Dermis microvascular lymphatic vessel endothelial cell (primary cell): ENCODE measurements at regions not wholly inside any gene's neighbourhood (a gene's known extent, or its start where the extent isn't known, plus 50 kb on each side); places are given as distances from the start of the nearest gene placed in this dataset.
"Not testable (repeated sequence)": the region's sequence is repeated elsewhere in the genome, so short reads cannot be mapped to it uniquely, and the experiment has no call there.

Source experiments
- DNase-seq, 2 donors: peaks; one replicate each; pipeline versions ENCODE4 v3.0.0 to v3.0.0-alpha.2; 2010; ENCODE audit warnings: low read depth in 2 of 2

DNA sequence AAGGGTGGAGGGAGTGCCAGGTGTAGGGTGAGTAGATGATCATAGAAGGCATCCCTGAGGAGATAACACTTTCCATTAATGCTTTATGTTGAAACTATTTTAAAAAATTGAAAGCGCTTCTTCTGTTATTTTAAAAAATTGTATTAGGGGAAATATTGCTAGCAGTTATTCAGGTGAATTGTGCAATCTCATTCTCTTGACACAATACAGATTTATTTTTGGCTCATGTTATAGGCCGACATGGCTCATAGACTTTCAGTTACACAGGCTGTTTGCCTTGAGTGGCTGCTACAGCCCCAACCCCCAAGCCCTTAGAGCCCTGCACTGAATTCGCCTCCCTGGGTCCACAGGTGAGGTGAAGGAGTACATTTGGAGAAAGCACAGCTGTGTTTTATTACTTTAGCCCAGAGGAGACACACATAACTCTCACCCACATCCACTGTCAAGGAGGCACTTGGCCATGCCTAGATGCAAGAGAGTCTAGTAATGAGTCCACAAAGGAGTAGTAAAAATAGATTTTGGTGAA lies 228.2 kb downstream of the RFPL4B start:
- DNase-seq = no peak

DNA sequence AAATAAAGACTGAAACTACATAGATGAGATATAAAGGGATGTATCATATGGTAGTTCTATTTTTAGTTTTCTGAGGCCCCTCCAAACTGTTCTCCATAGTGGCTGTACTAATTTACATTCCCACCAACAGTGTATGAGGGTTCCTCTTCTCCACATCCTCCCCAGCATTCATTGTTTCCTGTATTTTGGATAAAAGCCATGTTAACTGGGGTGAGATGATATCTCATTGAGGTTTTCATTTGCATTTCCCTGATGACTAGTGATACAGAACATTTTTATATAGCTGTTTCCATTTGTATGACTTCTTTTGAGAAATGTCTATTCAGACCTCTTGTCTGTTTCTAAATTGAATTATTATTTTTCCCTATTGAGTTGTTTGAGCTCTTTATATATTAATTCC lies 229.3 kb downstream of the RFPL4B start:
- DNase-seq = no peak

DNA sequence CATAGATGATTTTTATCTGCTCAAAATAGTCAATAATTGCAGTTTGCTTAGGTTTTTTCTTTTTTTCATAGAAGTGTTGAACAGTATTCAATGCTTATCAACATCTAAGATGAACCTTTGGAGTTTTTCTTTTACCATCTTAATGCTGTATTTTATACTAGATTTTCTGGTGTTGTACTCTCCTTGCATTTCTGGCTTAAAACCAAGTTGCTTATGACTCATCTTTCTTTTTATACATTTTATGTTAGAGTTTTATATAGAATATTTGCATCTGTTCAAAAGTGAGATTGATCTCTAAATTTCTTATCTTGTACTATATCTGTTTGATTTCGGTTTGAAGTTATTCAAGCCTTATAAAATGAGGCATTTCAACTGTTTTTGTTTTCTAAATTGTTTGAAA lies 232.5 kb downstream of the RFPL4B start:
- DNase-seq = no peak

DNA sequence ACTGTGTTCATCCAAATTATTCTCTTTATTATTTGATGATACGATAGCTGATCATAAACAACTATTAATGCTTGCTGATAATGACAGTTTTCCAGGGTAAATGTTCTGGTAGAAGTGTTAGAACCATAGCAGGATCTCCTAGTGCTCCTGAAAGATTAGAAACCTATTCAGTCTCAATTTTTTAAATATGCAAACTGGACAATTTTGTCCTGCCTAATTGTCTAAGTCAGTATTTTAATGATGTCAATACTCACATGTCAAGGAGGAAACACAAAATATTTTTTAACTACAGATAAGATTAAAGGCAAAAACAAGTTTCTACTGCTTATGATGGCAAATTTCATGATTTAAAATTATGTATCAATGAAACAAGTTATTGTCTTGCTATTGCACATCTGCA lies 233.9 kb downstream of the RFPL4B start:
- DNase-seq = no peak

DNA sequence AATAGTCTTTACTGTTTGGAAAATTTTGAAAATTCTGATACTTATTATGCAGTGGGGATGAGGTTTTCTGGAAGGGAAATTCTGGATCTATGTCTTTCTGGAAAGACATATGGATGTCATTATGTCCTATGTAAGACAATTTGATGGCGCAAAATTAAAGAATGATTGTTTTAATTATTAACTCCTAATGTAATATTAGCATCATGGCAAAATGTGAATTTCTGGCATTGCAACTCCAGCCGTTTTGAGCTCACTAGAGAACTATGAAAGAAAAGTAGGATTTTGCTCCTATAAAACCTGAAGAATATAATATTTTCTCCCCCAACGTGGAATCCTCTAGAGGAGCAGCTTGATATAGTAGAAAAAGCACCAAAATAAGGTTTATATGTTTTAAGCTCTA lies 243.2 kb downstream of the RFPL4B start:
- no peak for DNase-seq

DNA sequence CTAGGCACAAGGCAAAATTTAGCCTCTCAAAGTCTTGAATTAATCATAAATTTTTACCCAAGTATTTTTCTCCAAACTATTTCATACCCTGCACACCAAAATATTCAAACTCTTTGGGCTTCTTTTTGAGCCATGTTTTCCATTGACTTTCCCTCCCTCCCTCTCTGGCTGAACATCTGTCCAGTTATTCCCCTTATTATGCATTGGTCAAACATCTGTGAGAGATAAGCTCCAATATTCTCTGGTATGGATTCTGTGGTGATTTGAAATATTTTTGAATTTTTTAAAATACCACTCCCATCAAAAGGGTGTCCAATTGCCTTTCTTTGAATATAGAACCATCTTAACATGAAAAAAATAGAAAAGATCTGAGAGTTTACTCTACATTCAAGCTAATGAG lies 244.2 kb downstream of the RFPL4B start:
- no peak for DNase-seq

DNA sequence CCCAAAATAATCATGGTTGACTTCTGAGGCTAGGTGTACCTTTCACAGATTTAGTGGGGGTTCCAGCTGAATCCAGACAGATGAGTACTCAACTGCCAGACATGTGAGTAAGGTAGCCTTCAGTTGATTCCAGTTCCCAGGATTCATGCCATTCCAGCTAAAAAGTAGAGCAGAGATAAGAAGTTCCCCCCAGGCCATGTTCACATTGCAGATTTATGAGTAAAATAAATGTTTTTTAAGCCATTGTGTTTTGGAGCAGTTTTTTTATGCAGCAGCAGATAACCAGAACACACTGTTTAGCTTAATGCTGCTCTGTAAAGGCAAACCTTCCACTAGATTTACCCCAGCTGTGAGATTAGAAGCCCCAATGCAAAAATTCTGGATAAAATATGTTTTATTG lies 245.0 kb downstream of the RFPL4B start:
- no peak for DNase-seq

DNA sequence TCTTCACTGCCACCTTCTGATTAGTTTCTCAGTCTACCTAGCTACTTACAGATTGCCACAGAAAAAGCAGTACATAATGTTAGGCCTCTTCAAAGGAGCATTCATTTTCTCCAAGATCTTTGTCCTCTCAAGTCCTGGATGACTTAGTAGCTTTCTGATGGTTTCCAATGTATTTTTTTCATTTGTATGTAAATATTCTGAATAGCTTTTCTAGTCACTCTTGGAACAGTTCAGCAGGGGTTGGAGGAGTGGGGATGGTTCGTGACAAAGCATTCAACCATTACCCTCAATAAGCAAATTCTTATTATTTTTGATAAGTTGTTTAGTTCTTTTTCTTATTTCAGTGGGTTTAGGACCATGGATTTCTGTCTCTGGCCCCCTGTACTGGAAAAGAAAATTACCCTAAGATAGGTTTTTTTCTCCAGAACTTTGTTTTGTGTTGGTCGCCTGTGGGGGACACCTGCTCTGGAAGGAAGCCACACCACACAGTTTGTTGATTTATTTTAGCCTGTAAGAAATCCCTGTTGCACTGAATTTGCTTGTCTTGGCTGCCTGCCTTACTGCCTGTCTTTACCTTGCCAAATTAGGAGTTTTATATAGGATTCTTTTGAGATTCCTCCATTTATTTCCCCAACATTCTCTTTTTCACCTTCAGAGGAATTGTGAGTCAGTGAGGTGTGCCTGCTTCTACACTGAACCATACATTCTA lies 247.9 kb downstream of the RFPL4B start:
- DNase-seq = no peak

DNA sequence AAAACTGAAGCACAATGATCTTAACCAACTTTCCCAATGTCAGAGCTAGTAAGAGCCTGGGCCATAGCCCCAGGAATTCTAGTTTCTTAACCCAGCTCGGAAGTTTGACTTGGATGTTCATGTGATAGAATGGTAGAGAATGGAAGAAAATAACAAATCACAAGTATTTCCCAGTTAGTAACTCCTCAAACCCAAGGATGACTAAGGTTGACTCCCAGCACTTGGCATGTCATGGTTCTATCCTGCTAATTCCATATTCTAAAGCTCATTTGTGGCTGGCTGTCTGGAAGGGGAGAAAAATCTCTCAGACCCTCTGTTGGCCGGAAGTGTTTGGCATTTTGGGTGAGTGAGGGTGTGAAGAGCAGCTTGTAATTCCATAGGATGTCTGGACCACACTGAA lies 248.7 kb downstream of the RFPL4B start:
- DNase-seq = no peak

DNA sequence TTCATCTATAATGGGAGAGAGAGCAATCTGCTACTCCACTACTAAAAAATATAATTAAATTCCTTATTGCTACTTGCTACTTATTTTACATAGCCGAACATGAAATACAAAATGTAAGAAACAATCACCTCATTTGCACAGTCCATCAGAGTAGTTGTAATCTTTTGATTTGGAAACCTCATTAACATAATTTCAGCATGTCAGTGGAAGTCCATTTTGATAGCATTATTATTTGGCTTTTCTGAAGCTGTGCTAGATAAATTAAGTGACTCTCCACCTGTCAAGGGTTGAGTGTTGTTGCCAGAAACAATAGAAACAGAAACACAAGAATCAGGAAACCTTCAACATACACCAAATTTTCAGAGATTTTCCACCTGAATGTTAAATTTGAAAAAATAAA lies 250.0 kb downstream of the RFPL4B start:
- DNase-seq = no peak

DNA sequence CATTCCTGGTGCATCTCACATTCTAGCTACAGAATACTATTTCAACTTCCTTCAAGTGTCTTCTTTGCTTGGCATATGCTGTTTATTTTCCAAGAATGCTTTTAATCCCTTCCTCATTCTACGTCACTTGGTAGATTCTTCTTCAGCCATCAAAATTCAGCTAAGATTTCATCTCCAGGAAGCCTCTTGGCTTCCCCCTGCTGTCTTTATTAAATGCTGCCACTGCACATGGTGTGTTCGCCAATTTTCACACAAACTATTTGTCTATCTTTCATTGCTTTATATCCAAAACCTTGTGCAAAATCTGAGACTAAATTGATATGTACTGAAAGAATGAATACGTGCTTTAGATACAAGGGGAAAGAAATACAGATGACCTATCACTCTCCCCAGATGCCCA lies 253.0 kb downstream of the RFPL4B start:
- DNase-seq = no peak

DNA sequence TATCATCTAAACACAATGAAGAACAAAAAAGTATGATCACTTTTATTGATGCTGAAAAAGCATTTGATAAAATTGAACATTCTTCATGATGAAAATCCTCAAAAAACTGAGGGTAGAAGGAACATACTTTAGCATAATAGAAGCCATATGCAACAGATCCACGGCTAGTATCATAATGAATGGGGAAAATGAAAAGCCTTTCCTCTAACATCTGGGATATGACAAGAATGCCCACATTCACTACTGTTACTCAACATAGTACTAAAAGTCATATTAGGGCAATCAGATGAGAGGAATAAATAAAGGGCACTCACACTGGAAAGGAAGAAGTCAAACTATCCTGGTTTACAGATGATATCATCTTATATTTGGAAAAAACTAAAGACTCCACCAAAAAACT lies 256.6 kb downstream of the RFPL4B start:
- DNase-seq = no peak

DNA sequence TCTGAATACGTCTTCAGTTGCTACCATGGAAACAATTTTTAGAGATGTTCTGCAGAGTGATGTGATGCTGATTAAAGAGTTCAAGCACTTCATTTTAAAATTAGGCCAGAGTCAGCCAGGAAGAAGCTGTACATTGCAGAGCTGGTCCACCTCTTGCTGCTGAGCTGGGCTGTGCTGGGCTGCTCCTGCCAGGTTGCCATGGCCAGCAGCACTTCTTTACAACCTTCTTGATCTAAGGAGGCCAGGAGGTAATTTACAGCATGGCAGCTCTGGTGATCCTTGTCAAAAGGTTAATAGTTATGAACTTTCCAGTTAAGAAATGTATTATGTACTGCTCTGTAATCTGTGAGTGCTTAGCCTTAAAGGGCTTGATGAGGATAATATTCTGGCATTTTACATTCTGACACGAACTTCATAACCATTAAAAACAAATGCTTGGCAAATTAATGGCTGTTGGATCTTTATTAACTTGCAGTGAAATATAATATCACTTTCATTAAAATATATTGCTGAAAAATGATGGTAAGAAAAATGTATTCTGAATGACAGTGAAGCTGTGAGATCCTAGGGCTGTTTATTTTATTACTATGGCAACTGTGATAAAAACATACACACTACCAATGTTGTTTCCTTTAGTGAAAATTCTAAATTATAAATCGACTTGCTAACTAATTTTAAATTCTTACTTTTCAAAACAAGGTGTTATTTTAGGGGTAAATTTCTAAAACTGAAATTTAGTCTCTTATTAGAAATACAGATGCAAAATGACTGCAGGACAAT lies 259.7 kb downstream of the RFPL4B start:
- DNase-seq = no peak

DNA sequence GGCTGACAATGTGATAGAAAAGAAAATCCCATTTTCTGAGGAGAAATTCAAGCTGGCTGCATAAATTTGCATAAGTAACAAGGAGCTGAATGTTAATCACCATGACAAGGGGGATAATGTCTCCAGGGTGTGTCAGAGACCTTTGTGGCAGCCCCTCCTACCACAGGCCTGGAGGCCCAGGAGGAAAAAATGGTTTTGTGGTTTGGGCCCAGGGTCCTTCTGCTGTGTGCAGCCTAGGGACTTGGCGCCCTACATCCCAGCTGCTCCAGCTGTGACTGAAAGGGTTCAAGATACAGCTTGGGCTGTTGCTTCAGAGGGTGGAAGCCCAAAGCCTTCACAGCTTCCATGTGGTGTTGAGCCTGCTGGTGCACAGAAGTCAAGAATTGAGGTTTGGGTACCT lies 261.8 kb downstream of the RFPL4B start:
- not testable (repeated sequence) for DNase-seq

DNA sequence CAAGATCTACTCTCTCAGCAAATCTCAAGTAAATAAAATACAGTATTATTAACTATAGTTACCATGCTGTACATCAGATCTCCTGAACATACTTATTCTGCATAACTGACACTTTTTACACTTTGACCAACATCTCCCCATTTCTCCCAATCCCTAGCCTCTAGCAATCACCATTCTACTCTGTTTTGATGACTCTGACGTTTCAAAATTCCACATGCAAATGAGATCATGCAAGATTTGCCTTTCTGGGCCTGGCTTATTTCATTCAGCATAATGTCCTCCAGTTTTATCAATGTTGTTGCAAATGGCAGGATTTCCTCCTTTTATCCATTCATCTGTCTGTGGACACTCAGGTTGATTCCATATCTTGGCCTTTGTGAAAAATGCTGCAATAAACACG lies 266.3 kb downstream of the RFPL4B start:
- DNase-seq = no peak

DNA sequence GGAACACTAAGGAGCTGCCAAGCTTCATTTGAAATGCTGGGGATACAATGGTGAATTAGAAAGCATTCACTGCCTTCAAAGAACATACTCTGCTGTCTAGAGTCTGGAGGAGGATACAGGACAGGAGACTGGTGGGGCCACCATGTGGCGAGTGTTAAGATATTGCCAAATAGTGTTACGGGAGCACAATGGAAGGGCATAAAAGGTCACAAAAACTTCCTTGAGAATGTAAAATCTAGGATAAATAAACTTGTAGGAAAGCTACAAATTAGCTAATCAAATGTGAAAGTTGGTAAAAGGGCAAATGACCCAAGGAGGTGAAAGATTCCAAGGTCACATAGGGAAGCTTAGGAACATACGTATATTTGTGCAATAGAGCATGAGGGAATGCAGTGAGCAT lies 271.7 kb downstream of the RFPL4B start:
- peak in 1 of 2 donors; percentile 61 for DNase-seq

DNA sequence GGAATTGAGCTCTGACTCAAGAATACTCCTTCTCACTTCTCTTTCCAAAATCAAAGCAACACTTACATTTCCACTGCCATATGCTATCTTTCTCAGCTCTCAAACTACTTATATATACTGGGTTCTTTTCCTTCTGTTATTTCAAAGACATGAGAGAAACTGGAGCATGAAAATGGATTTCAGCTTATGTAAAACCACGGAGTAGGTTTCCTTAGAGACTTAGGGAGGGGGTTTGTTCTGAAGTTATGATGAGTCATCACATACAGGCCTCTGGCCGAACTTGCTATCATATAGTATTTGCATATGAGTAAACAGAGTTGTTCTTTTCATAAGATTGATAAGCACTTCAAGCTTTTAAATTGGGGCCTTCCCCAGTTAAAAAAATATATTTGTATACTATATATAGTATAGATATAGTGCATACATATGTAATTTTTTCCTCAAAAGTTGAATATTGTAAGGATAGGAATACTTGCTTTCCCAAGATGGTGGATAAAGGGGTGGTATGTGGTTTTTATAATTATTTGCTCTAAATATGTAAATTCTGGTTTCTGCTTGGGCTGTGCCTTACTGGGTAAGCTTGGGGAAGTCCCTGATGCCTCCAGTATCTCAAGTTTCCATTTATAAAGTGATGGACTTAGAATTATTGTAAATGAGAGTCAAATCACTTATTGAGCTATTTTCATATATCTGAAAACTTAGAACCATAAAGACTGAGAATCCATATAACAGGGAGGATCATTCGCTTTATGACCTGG lies 273.9 kb downstream of the RFPL4B start:
- peak in 1 of 2 donors; percentile 15 for DNase-seq

DNA sequence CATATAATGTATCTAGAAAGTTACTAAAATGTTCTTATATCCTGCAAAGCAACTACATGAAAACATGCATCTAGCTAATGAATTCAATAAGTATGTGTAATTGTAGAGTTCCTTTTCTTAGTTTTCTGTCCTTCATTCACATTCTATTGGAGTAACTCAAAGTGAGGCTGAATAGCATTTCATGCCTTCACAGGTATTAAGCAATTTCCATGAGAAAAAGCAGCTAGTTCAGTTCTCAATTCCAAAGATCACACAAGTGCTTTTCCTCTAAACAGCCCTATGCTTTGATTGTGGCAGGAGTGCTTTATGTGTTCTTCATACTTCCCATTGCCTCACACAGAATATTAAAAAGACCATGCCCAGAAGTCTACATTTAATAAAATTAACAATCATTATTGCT lies 274.9 kb downstream of the RFPL4B start:
- DNase-seq = no peak

DNA sequence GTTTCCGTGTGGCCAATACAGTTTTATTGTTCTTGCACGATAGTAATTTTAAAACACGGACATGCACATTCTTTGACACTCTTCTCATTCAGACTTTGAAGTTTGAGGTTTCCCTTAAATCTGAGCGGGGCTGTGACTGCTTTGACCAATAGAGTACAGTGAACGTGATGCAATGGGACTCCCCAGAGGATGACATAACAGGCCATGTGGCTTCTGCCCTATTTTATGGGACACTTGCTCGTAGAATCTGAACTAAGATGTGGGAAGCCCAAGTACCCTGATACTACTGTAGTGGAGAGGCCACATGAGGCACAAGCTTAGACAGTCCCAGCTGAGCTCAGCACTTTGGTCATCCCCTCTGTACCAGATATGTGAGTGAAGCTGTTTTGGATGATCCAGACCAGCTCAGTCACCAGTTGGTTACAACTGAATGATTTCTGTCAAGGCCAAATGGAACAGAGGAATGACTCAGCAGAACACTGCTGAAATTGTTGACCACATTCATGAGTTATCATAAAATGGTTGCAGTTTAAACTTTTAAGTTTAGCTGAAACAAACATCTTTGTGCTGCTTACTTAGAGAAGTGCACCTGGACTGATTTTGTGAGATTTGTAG lies 279.4 kb downstream of the RFPL4B start:
- DNase-seq = no peak

DNA sequence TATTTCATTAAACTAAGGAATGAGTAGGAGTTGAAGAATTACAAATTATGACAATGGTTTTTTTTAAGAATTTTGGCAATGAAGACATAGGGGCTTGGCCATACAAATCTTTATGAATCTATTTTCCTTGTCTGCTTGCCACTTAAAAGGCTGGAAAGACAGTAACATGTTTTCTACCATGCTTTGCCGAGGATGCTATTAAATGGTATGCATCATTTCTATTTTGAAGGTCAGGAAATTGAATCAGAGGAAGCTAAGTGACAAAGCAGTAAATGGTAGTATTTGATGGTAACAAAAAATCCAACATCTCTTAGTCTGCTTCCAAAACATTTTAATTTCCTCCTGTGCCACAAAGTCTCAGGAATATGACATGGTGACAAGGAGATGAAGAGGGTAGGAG lies 287.2 kb downstream of the RFPL4B start:
- peak in 1 of 2 donors; percentile 13 for DNase-seq

DNA sequence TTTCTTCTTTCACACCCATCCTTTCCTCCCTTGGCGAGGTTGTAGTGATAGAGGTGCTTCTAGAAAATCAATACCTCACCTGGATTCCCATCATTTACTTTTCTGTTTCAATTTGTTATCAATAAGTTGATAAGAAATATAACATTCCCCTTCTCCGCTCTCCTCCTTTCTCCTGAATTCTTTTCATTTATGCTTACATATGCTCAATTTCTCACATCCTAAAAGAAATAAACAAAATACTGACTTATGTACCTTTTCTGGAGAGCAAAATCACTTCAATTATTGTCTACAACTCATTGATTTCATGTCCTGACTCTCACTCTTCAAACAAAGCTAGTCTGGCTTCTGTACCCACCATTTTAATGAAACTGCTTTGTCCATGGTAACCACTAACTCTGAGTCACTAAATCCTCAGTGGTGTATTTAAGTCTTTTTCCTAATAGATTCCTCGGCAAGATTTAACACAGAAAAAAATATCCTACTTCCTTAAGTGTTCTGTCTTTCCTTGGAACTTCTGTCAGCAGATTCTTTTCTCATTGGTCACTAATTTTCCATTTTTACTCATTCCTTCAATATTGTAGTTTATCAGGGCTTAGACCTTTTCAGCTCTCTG lies 289.6 kb downstream of the RFPL4B start:
- no peak for DNase-seq
